Hepatocyte (in vitro differentiated cells): ENCODE measurements at regions not wholly inside any gene's neighbourhood (a gene's known extent, or its start where the extent isn't known, plus 50 kb on each side); places are given as distances from the start of the nearest gene placed in this dataset.

Source experiments
- EZH2 ChIP-seq: fragments of 200-600 bp; sonication (generic); IDR thresholded peaks from 2 replicates; pipeline ENCODE4 v1.6.1; 2016; ENCODE audit warnings: antibody characterized with exemption, mild to moderate bottlenecking, borderline replicate concordance
- EZH2phosphoT487 ChIP-seq: fragments of 200-600 bp; sonication (generic); IDR thresholded peaks from one replicate; pipeline ENCODE4 v1.6.1; 2018; ENCODE audit warnings: antibody characterized with exemption, mild to moderate bottlenecking, low read depth, moderate library complexity; ENCODE audit not compliant: unreplicated experiment, severe bottlenecking
- TF ChIP-seq, protein P1 (sequence below): fragments of 200-600 bp; sonication (generic); IDR thresholded peaks from 2 replicates; pipeline ENCODE4 v1.5.1; 2016; ENCODE audit warnings: antibody characterized with exemption, mild to moderate bottlenecking; ENCODE audit not compliant: poor library complexity

GRCh38 chr10:78535716-78536218 lies 502.1 kb downstream of the RPS24 start:
- TF ChIP-seq, protein P1, sequence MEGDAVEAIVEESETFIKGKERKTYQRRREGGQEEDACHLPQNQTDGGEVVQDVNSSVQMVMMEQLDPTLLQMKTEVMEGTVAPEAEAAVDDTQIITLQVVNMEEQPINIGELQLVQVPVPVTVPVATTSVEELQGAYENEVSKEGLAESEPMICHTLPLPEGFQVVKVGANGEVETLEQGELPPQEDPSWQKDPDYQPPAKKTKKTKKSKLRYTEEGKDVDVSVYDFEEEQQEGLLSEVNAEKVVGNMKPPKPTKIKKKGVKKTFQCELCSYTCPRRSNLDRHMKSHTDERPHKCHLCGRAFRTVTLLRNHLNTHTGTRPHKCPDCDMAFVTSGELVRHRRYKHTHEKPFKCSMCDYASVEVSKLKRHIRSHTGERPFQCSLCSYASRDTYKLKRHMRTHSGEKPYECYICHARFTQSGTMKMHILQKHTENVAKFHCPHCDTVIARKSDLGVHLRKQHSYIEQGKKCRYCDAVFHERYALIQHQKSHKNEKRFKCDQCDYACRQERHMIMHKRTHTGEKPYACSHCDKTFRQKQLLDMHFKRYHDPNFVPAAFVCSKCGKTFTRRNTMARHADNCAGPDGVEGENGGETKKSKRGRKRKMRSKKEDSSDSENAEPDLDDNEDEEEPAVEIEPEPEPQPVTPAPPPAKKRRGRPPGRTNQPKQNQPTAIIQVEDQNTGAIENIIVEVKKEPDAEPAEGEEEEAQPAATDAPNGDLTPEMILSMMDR: no peak
- TF ChIP-seq EZH2phosphoT487 (no peak), EZH2 (no peak)
